GM23338 (cell line): ENCODE measurements at regions not wholly inside any gene's neighbourhood (a gene's known extent, or its start where the extent isn't known, plus 50 kb on each side); places are given as distances from the start of the nearest gene placed in this dataset.

ENCODE experiments used
- ATAC-seq: fragments of 200-7000 bp; cut with Tn5 transposase; 3 replicates; pipeline ENCODE4 v1.9.1; 2020
- DNase-seq: peaks from one replicate; pipeline ENCODE4 v3.0.0-alpha.2; 2015; ENCODE audit warnings: low spot score
- H2AFZ ChIP-seq: fragments of 200-600 bp; sonication (generic); 2 replicates; pipeline ENCODE4 v1.8.0; 2016; ENCODE audit warnings: antibody characterized with exemption, mild to moderate bottlenecking, moderate library complexity
- H3F3A ChIP-seq: fragments of 200-600 bp; sonication (generic); replicated peaks from 2 replicates; pipeline ENCODE4 v1.8.0; 2017; ENCODE audit warnings: antibody characterized with exemption, mixed run types, low read depth
- H3K27ac ChIP-seq: fragments of 200-600 bp; sonication (generic); 2 replicates; pipeline ENCODE4 v1.6.1; 2016; ENCODE audit warnings: low read depth
- H3K27me3 ChIP-seq: fragments of 200-600 bp; sonication (generic); 2 replicates; pipeline ENCODE4 v1.8.0; 2016; ENCODE audit warnings: mild to moderate bottlenecking, mixed run types, moderate library complexity; ENCODE audit not compliant: insufficient read depth
- H3K36me3 ChIP-seq: fragments of 200-600 bp; sonication (generic); 2 replicates; pipeline ENCODE4 v1.8.0; 2016; ENCODE audit warnings: mild to moderate bottlenecking; ENCODE audit not compliant: insufficient read depth
- H3K4me1 ChIP-seq: fragments of 200-600 bp; sonication (generic); 2 replicates; pipeline ENCODE4 v1.8.0; 2016; ENCODE audit warnings: mild to moderate bottlenecking, moderate library complexity; ENCODE audit not compliant: insufficient read depth
- H3K4me2 ChIP-seq: fragments of 200-600 bp; sonication (generic); 2 replicates; pipeline ENCODE4 v1.7.1; 2017; ENCODE audit warnings: mixed run types
- H3K4me3 ChIP-seq: fragments of 200-600 bp; sonication (generic); 2 replicates; pipeline ENCODE4 v1.6.1; 2016; ENCODE audit warnings: mixed run types
- H3K79me2 ChIP-seq: fragments of 200-600 bp; sonication (generic); replicated peaks from 2 replicates; pipeline ENCODE4 v1.8.0; 2017; ENCODE audit warnings: mild to moderate bottlenecking; ENCODE audit not compliant: insufficient read depth
- H3K9me2 ChIP-seq: fragments of 200-600 bp; sonication (generic); 2 replicates; pipeline ENCODE4 v1.8.0; 2017; ENCODE audit not compliant: insufficient read depth
- H4K20me1 ChIP-seq: fragments of 200-600 bp; sonication (generic); replicated peaks from 2 replicates; pipeline ENCODE4 v1.8.0; 2017; ENCODE audit warnings: mild to moderate bottlenecking; ENCODE audit not compliant: insufficient read depth
- H3K27ac Mint-ChIP-seq: 2 replicates; pipeline ENCODE4 v1.8.0; 2020; ENCODE audit warnings: inconsistent platforms, mild to moderate bottlenecking, moderate library complexity, mixed read lengths
- H3K27me3 Mint-ChIP-seq: 3 replicates; pipeline ENCODE4 v1.8.0; 2022; ENCODE audit warnings: low read depth, mild to moderate bottlenecking, moderate library complexity, mixed read lengths, inconsistent platforms; ENCODE audit not compliant: insufficient read depth, poor library complexity
- H3K36me3 Mint-ChIP-seq: 3 replicates; pipeline ENCODE4 v1.8.0; 2021; ENCODE audit warnings: low read depth, mild to moderate bottlenecking, inconsistent platforms, moderate library complexity, mixed read lengths
- H3K4me1 Mint-ChIP-seq: 3 replicates; pipeline ENCODE4 v1.8.0; 2020; ENCODE audit warnings: mild to moderate bottlenecking, inconsistent platforms, mixed read lengths
- H3K4me3 Mint-ChIP-seq: 3 replicates; pipeline ENCODE4 v1.8.0; 2021; ENCODE audit warnings: moderate library complexity, mild to moderate bottlenecking, inconsistent platforms, mixed read lengths
- H3K9me3 Mint-ChIP-seq: 3 replicates; pipeline ENCODE4 v1.8.0; 2020; ENCODE audit warnings: moderate library complexity, mild to moderate bottlenecking, inconsistent platforms, mixed read lengths
- CREB1 ChIP-seq: fragments of 250-450 bp; sonication (Bioruptor Pico); IDR thresholded peaks from 2 replicates; pipeline ENCODE4 v1.5.0; 2020; ENCODE audit warnings: low read depth, mild to moderate bottlenecking, moderate library complexity
- CTCF ChIP-seq, 2 experiments: fragments of 200-600 bp in 1 of 2; sonication (generic) in 1 of 2; conservative IDR thresholded peaks; 2 replicates each; pipeline versions ENCODE4 v1.5.1 to v1.6.1; 2016 to 2017; ENCODE audit warnings: antibody characterized with exemption in 2 of 2, low read depth in 2 of 2, mild to moderate bottlenecking in 2 of 2, moderate library complexity in 1 of 2
- ETS1 ChIP-seq: IDR thresholded peaks from 2 replicates; pipeline ENCODE4 v1.6.1; 2016; ENCODE audit warnings: antibody characterized with exemption
- NANOG ChIP-seq: IDR thresholded peaks from 2 replicates; pipeline ENCODE4 v1.6.1; 2016; ENCODE audit warnings: antibody characterized with exemption, borderline replicate concordance
- POLR2AphosphoS5 ChIP-seq: IDR thresholded peaks from 2 replicates; pipeline ENCODE4 v1.6.1; 2016; ENCODE audit warnings: antibody characterized with exemption, low read depth
- REST ChIP-seq: IDR thresholded peaks from one replicate; pipeline ENCODE4 v1.6.1; 2018; ENCODE audit warnings: antibody characterized with exemption; ENCODE audit not compliant: unreplicated experiment
- ZNF331 ChIP-seq: fragments of 250-450 bp; sonication (Bioruptor Pico); IDR thresholded peaks from 2 replicates; pipeline ENCODE4 v1.5.0; 2020; ENCODE audit warnings: low read depth, mild to moderate bottlenecking, moderate library complexity
- ZNF462 ChIP-seq: fragments of 250-450 bp; sonication (Bioruptor Pico); IDR thresholded peaks from 2 replicates; pipeline ENCODE4 v1.5.0; 2020; ENCODE audit warnings: mild to moderate bottlenecking, moderate library complexity

- TF ChIP-seq CTCF (conservative IDR thresholded peaks at IDR 0.05; ENCODE audit: low read depth in 2 of 2) (no peak), CREB1 (CRISPR knock-in tag) (no peak)
These were observed 63.5 kb upstream of the ADPGK start (continued) for GRCh38 chr15:72847033-72847432.

- Histone ChIP-seq H3K4me2 (no peak overlapping the region), H4K20me1 (no peaks in the 10 kb centered on the region), H3F3A (no peaks in the 10 kb centered on the region), H3K27ac (no peak overlapping the region), H3K27me3 (no peaks in the 10 kb centered on the region), H3K9me2 (no peaks in the 10 kb centered on the region), H3K36me3 (no peaks in the 10 kb centered on the region), H3K4me1 (peaks cover 24% of the 10 kb centered on the region), H3K4me3 (no peak overlapping the region), H3K79me2 (no peaks in the 10 kb centered on the region), H2AFZ (no peak overlapping the region)
- H3K4me1 Mint-ChIP-seq, result peaks cover 28% of the 10 kb centered on the region
- H3K9me3 Mint-ChIP-seq, result no peaks in the 10 kb centered on the region
- no peak overlapping the region for H3K27ac Mint-ChIP-seq
- H3K27me3 Mint-ChIP-seq, result peaks cover 3% of the 10 kb centered on the region
- no peak overlapping the region for H3K4me3 Mint-ChIP-seq
- H3K36me3 Mint-ChIP-seq, result no peaks in the 10 kb centered on the region
- TF ChIP-seq NANOG, result no peak
- ATAC-seq (no peak), DNase-seq (no peak)
These were observed 62.4 kb upstream of the ADPGK start for GRCh38 chr15:72845981-72846383.

- no peak overlapping the region for H2AFZ ChIP-seq
- H3F3A ChIP-seq, result no peaks in the 10 kb centered on the region
- ATAC-seq (no peak), DNase-seq (no peak)
- no peak overlapping the region for H3K4me3 ChIP-seq
- H3K79me2 ChIP-seq, result no peaks in the 10 kb centered on the region
- peaks cover 3% of the 10 kb centered on the region for H3K27me3 Mint-ChIP-seq
- no peaks in the 10 kb centered on the region for H3K36me3 Mint-ChIP-seq
- H3K4me1 Mint-ChIP-seq, result peaks cover 20% of the 10 kb centered on the region
- H3K36me3 ChIP-seq, result no peaks in the 10 kb centered on the region
- no peak overlapping the region for H3K4me3 Mint-ChIP-seq
- no peaks in the 10 kb centered on the region for H4K20me1 ChIP-seq
- no peaks in the 10 kb centered on the region for H3K9me3 Mint-ChIP-seq
- no peak overlapping the region for H3K27ac ChIP-seq
- H3K4me2 ChIP-seq, result no peak overlapping the region
- peaks cover 22% of the 10 kb centered on the region for H3K4me1 ChIP-seq
- no peaks in the 10 kb centered on the region for H3K9me2 ChIP-seq
- H3K27ac Mint-ChIP-seq, result no peak overlapping the region
- no peaks in the 10 kb centered on the region for H3K27me3 ChIP-seq
- no peak for TF ChIP-seq ETS1
- TF ChIP-seq CREB1 (CRISPR knock-in tag), result no peak
- no peak for TF ChIP-seq ZNF462
- TF ChIP-seq REST, result no peak
- no peak for TF ChIP-seq POLR2AphosphoS5
- no peak for TF ChIP-seq ZNF331
These were observed 60.5 kb upstream of the ADPGK start for GRCh38 chr15:72844067-72844466.
